ENCODE measurements at regions not wholly inside any gene's neighbourhood (a gene's known extent, or its start where the extent isn't known, plus 50 kb on each side); places are given as distances from the start of the nearest gene placed in this dataset.
A peak's percentile ranks its signal among the peaks of the same experiment; 100 is the strongest.
"Not testable (repeated sequence)": the region's sequence is repeated elsewhere in the genome, so short reads cannot be mapped to it uniquely, and the experiment has no call there.

GRCh38 chr21:30030416-30030815, 90.6 kb upstream of the GRIK1 start:
- DNase-seq (no peak), ATAC-seq (no peak)
- peaks cover 0 to 1% (median 0%) of the 10 kb centered on the region in 9 donors for H3K9me3 Mint-ChIP-seq
- no peak overlapping the region for H3K27ac Mint-ChIP-seq
- H3K4me1 Mint-ChIP-seq = no peaks in the 10 kb centered on the region
- no peaks in the 10 kb centered on the region for H3K36me3 Mint-ChIP-seq
- peaks cover 0 to 14% (median 6%) of the 10 kb centered on the region in 5 donors for H3K27me3 Mint-ChIP-seq
- POLR2A ChIA-PET = no interaction called here
- H3K4me3 Mint-ChIP-seq = no peak overlapping the region

- Mint-ChIP-seq H3K4me1 (no peaks in the 10 kb centered on the region), H3K4me3 (no peak overlapping the region), H3K9me3 (no peaks in the 10 kb centered on the region), H3K27me3 (peaks cover 0 to 14% (median 5%) of the 10 kb centered on the region in 5 donors), H3K27ac (no peak overlapping the region), H3K36me3 (no peaks in the 10 kb centered on the region)
- no peak for ATAC-seq
- POLR2A ChIA-PET = no interaction called here
- DNase-seq = no peak
Observed at GRCh38 chr21:30028537-30028936, 88.7 kb upstream of the GRIK1 start.

GRCh38 chr21:30027986-30028385, 88.2 kb upstream of the GRIK1 start:
- Mint-ChIP-seq H3K9me3 (no peaks in the 10 kb centered on the region), H3K27ac (no peak overlapping the region), H3K36me3 (no peaks in the 10 kb centered on the region), H3K27me3 (peaks cover 0 to 14% (median 4%) of the 10 kb centered on the region in 5 donors), H3K4me1 (no peaks in the 10 kb centered on the region), H3K4me3 (no peak overlapping the region)
- POLR2A ChIA-PET = no interaction called here
- ATAC-seq (no peak), DNase-seq (no peak)

- ATAC-seq, H3K9me3 Mint-ChIP-seq, H3K4me3 Mint-ChIP-seq, DNase-seq, POLR2A ChIA-PET, H3K36me3 Mint-ChIP-seq, H3K4me1 Mint-ChIP-seq, H3K27ac Mint-ChIP-seq: not testable (repeated sequence)
- H3K27me3 Mint-ChIP-seq = peaks cover 0 to 14% (median 5%) of the 10 kb centered on the region in 5 donors
Observed at GRCh38 chr21:30023056-30023455, 83.3 kb upstream of the GRIK1 start.

GRCh38 chr21:30014886-30015285, 75.1 kb upstream of the GRIK1 start:
- ATAC-seq (no peak), DNase-seq (no peak)
- Mint-ChIP-seq H3K4me1 (no peaks in the 10 kb centered on the region), H3K36me3 (peaks cover 0 to 7% (median 0%) of the 10 kb centered on the region in 3 donors), H3K9me3 (peaks cover 0 to 16% (median 7%) of the 10 kb centered on the region in 9 donors), H3K4me3 (no peak overlapping the region), H3K27ac (no peak overlapping the region), H3K27me3 (peaks cover 0 to 3% (median 0%) of the 10 kb centered on the region in 5 donors)
- POLR2A ChIA-PET = no interaction called here

DNA sequence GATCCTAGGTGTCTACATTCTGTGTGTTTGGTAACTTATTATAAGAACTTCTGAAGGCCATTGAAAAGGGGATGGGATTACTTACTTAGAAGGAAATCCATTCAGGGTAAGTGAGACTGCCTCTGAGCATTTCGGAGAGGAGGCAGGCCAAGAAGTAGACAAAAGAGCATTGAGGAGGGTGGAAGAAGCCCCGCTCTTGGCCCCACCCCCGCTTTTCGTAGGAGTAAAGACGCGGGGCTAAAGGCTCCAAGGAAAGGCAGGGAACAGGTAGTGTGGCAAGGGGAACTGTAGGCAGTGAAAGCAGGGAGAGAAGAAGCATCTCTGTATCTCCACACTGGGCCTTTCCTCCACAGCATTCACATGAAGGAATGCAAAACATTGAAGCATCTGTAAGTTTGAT, 51.8 kb upstream of the GRIK1 start:
- Mint-ChIP-seq H3K4me3 (no peak overlapping the region), H3K4me1 (no peaks in the 10 kb centered on the region), H3K36me3 (peaks cover 0 to under 1% (median 0%) of the 10 kb centered on the region in 3 donors), H3K9me3 (peaks cover 0 to 13% (median 2%) of the 10 kb centered on the region in 9 donors), H3K27me3 (peaks cover 0 to 2% (median 0%) of the 10 kb centered on the region in 5 donors), H3K27ac (peak overlapping the region in 1 of 10 donors; percentile 6)
- DNase-seq (no peak), ATAC-seq (no peak)
- POLR2A ChIA-PET = no interaction called here

GRCh38 chr21:29989634-29990234, 49.9 kb upstream of the GRIK1 start:
- POLR2A ChIA-PET = no interaction called here
- peaks cover 0 to 3% (median 0%) of the 10 kb centered on the region in 3 donors for H3K36me3 Mint-ChIP-seq
- no peak for ATAC-seq
- no peak overlapping the region for H3K27ac Mint-ChIP-seq
- no peaks in the 10 kb centered on the region for H3K4me1 Mint-ChIP-seq
- H3K9me3 Mint-ChIP-seq = peaks cover 5 to 22% (median 7%) of the 10 kb centered on the region in 9 donors
- no peak overlapping the region for H3K4me3 Mint-ChIP-seq
- no peak for DNase-seq
- no peaks in the 10 kb centered on the region for H3K27me3 Mint-ChIP-seq

All from naive thymus-derived CD8-positive, alpha-beta T cell (primary cell).